M059J (cell line): ENCODE measurements at regions not wholly inside any gene's neighbourhood (a gene's known extent, or its start where the extent isn't known, plus 50 kb on each side); places are given as distances from the start of the nearest gene placed in this dataset.

Experiments
- DNase-seq: peaks from one replicate; pipeline ENCODE4 v3.0.0-alpha.2; 2012; ENCODE audit warnings: low read depth

DNA sequence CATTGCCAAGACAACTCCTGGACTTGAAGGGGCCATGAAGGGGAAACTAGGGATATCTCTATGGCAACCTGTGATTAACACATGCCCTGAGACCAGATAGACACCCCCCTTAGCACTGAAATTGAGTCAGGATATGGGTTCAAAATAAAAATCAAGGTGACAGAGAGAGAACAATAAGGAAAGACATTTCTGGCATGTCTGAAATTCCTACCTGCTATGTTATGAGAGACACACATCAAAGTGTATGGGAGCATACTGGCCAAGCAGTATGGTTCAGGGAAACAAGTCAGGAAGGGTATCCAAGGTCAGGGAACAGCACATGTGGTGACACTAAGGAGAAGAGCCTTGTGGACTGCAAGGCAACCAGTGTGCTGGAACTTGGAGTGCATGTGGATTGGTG, 388.7 kb downstream of the SHQ1 start:
- DNase-seq = no peak

GRCh38 chr3:72458375-72458774, 389.9 kb downstream of the SHQ1 start:
- no peak for DNase-seq

- DNase-seq = no peak
These were observed 393.8 kb downstream of the SHQ1 start for GRCh38 chr3:72454441-72454840.

GRCh38 chr3:72453706-72454105, 394.5 kb downstream of the SHQ1 start:
- DNase-seq = no peak

DNA sequence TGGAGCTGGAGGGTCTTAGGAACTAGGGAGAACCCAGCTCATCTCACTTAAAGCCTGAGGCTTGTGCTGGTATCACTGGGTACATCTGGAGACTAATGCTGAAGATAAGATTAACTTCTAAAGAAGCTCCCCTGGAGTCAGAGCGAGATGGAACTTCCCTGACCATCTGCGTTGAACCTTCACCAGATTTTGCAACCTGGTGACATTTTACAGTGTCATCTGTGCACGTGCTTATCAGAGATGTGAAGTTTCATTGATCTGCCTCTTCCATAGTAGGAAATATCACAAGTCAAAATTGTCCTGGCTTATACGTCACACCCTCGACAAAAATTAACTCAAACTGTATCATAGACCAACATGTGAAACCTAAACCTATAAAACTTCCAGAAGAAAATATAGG, 395.5 kb downstream of the SHQ1 start:
- DNase-seq = no peak

GRCh38 chr3:72451841-72452240, 396.4 kb downstream of the SHQ1 start:
- no peak for DNase-seq

DNA sequence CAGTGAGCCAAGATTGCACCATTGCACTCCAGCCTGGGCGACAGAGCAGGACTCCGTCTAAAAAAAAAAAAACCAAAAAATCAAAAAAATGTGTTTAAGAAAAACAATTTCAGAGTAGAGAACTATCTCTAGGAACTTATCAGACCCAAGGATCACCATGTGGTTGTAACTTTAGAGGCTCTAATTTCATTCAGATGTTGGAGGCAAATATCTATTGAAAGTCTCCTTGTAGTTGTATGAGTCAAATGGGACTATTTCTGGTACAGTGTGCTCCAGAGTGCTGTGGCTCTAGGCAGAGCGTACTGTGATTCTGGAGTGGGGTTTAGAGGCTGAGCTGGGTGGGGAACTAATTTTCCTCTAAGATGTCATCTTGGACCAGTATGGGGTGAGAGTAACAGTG, 398.7 kb downstream of the SHQ1 start:
- peak; percentile 13 for DNase-seq

DNA sequence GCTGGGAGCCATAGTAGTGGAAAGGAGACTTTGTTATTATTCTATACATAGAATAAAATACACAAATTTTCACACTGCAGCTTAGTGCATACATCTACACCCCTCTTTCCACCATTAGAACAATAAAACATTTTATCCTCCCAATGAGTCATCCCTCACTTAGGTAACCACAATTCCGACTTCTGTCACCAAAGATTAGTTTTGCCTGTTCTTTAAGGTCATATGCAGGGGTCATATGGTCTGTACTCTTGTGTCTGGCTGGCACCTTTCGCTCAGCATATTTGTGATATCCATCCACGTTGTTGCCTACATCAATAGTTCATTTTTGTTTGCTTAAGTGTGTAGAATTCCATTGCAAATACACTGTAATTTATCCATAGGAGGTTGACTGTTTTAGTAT, 399.4 kb downstream of the SHQ1 start:
- DNase-seq = peak; percentile 59

DNA sequence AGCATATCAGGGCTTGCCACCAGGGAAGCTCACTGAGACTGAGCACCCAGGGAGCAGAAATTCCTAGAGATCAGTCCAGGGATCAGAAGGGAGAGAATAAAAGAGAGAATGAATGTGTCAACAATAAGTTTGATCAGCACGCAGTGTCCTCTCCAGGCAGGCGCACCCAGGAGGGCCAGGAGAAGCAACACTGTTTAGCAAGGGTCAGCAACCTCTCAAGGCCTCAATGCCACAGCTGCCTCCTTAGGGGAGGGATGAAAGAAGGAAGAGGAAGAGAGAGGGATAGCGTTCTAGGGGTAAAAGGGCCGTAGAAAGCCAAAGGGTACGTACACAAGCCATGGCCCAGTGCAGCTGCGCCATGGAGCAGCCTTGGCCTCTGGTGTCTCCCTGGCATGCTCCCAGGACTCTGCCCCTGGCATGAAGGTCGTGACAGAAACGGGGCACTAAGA, 399.8 kb downstream of the SHQ1 start:
- no peak for DNase-seq

GRCh38 chr3:72447059-72447946, 400.9 kb downstream of the SHQ1 start:
- DNase-seq = peak; percentile 72

GRCh38 chr3:72446218-72447058, 401.8 kb downstream of the SHQ1 start, which contains the start of gene RYBP:
TSS of gene RYBP (minus strand) at chr3:72446621.
- DNase-seq = peak; percentile 41

- no peak for DNase-seq
These were observed 402.4 kb downstream of the SHQ1 start for GRCh38 chr3:72445827-72446217.

DNA sequence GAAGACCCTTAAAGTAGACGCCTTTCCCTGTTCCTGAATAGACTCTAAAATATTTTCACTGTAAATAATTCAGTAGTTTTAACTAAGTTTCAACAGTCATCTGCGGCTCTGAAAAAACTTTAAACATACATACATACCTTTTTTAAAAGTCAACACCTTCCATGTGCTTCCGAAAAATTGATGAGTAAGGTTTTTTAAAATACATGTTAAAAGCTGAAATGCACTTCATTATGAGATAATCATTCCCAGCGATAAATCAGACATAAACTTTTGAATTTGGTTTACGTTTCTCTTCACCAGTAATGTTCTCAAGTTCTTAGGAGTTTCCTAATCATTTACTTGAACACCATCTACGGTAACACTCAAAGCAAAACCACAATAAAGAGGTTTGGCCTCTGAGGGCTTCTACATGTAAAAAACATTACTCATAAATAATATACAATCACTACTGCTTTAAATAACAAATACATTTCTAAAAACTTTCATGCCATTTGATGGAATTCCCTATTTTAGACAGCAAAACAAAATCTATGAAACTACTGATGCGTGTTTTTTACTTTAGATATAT, 403.5 kb downstream of the SHQ1 start:
- no peak for DNase-seq

- no peak for DNase-seq
These were observed 405.5 kb downstream of the SHQ1 start for GRCh38 chr3:72442759-72443158.

- DNase-seq = peak; percentile 1
These were observed 406.8 kb downstream of the SHQ1 start for GRCh38 chr3:72441284-72441994.

DNA sequence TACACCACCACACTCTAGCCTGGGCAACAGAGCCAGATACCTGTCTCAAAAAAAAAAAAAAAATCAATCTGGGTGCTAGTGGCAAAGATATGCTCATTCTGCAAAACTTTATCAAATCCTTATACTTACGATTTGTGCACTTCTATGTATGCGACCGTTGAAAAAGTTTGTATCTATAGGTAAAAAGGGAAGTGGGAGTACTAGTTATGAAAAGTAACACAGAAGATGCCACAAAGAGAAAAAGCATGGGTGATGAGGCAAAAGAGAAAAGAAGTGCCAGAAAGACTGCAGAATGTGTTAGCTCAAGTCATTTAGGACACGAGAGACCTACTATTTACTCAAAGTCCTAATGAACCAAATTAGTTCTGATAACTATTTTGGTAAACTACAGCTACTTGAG, 407.8 kb downstream of the SHQ1 start:
- no peak for DNase-seq

GRCh38 chr3:72439321-72440183, 408.7 kb downstream of the SHQ1 start:
- no peak for DNase-seq

GRCh38 chr3:72437661-72438406, 410.4 kb downstream of the SHQ1 start:
- DNase-seq = peak; percentile 18

DNA sequence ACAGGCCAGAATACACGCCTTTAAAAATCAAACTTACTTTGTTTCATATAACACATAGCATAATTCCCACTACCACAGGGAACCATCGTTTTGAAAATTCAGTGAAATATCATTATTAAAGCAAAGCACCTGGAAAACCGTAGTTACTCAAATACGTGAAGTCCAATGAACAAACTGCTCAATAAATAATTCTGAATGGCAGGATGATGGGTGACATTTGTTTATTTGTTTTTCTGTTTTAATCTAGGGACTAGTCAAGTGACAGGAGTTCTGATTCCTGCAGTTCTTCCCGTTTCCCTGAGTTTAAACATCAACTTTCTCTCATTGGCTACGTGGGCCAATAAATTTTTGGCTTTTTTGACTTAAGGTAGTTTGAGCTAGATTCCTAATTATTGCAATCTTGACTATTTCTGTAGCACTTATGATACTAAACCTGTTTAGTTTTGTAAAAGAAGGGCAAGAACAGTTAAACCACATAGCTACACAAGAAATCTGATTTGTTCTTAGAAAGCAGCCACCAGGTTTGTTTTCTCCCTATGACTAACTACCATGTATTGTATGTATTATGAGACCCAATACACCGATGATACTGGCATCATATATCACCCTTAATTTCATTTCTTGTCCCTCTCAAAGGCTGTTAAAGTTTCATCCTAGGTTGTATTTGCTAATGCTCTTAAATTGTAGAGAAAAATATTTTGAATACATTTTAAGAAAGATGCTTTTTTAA, 411.2 kb downstream of the SHQ1 start:
- no peak for DNase-seq
